Left ventricle myocardium inferior (tissue), 1 donor: ENCODE measurements at regions not wholly inside any gene's neighbourhood (a gene's known extent, or its start where the extent isn't known, plus 50 kb on each side); places are given as distances from the start of the nearest gene placed in this dataset.

ENCODE experiments used
- DNase-seq: peaks from one replicate; pipeline ENCODE4 v3.0.0-alpha.2; 2020
- H3K27ac ChIP-seq: fragments of 200-600 bp; replicated peaks from 2 replicates; pipeline ENCODE4 v1.8.0; 2021
- H3K27me3 ChIP-seq: fragments of 200-600 bp; 2 replicates; pipeline ENCODE4 v1.8.0; 2021; ENCODE audit warnings: low read depth
- H3K36me3 ChIP-seq: fragments of 200-600 bp; 2 replicates; pipeline ENCODE4 v1.8.0; 2021
- H3K4me1 ChIP-seq: fragments of 200-600 bp; 2 replicates; pipeline ENCODE4 v1.8.0; 2021
- H3K4me3 ChIP-seq: fragments of 200-600 bp; 2 replicates; pipeline ENCODE4 v1.8.0; 2021; ENCODE audit warnings: mild to moderate bottlenecking, moderate library complexity
- H3K9me3 ChIP-seq: fragments of 200-600 bp; replicated peaks from 2 replicates; pipeline ENCODE4 v1.8.0; 2021
- CTCF ChIP-seq: fragments of 200-600 bp; IDR thresholded peaks from 2 replicates; pipeline ENCODE4 v1.8.0; 2021; ENCODE audit warnings: antibody characterized with exemption, mild to moderate bottlenecking, borderline replicate concordance
- intact Hi-C: fragments of 100-400 bp; cut with micrococcal nuclease; formaldehyde crosslinking; loops from one replicate; pipeline ENCODE4 v1.11.0; 2022
- donor health status: DM: no; HTN: yes; CAD: no; lungs with severe emphysema.

DNA sequence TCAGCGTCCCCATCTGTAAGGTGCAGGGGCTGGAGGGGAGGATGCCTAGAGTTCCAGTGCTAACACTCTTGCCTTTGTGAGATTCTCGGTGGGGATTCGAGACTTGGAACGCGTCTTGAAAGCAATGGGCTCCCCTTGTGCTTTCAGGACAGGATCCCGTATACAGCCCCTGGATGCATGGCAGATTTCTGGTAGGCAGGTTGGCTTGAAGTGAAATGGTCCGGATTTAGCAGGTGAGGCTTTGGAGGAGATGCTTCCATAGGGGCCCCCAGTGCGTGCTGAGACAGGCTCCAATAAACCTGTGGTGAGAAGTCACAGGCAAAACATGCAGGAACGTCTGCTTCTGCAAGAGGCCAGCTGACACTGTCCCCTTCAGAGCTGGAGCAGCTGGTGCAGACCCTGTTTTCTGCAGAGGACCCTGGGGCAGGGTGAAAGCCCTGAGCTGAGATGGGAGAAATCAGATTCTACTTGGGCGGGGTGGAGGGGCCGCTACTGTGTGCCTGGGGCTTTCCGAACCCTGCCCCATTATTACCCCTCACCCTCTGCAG, 270.4 kb downstream of the PTPRU start:
- Histone ChIP-seq H3K9me3 (no peaks in the 10 kb centered on the region), H3K4me1 (no peaks in the 10 kb centered on the region), H3K4me3 (no peak overlapping the region), H3K27ac (no peak overlapping the region), H3K36me3 (no peaks in the 10 kb centered on the region), H3K27me3 (peaks cover 78% of the 10 kb centered on the region)
- intact Hi-C loops = no loop called here
- DNase-seq = no peak
- TF ChIP-seq CTCF = no peak

DNA sequence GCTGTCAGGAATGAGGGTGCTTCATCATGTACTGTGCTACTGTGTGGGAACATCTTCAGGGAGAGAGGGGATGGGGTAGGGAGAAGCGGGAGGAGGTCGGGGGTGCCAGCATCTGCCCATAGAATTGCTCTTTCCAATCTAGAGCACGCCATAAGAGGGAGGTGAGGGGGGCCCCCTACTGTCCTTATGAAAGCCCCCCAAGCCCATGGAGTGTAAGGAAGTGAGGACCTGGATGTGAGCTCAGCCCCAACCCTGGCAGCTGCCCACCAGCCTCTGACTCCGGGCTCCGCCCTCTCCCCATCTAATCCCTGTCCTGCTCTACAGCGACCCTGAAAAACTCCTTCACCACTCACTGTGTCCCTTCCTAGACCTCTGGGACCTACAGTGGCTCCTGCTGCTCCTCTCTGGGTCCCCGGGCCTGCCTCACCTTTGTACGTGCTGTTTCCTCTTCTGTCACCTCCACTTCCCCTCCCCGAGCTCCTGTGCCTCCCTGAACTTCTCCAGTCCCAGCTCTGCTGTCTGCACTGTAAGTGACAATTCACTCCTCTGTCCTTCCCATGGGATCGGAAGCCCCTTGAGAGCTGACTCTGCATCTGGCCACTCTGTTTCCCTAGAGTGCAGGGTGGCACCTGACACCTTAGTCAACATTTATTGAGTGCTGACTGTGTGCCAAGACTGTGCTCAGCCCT, 269.4 kb downstream of the PTPRU start:
- no peak for DNase-seq
- no peaks in the 10 kb centered on the region for H3K9me3 ChIP-seq
- no peak overlapping the region for H3K4me3 ChIP-seq
- H3K27me3 ChIP-seq = peaks cover 85% of the 10 kb centered on the region
- no peaks in the 10 kb centered on the region for H3K36me3 ChIP-seq
- no peak overlapping the region for H3K27ac ChIP-seq
- TF ChIP-seq CTCF = no peak
- intact Hi-C loops = no loop called here
- no peaks in the 10 kb centered on the region for H3K4me1 ChIP-seq

- Histone ChIP-seq H3K9me3 (no peaks in the 10 kb centered on the region), H3K36me3 (no peaks in the 10 kb centered on the region), H3K27ac (no peak overlapping the region), H3K4me1 (no peaks in the 10 kb centered on the region), H3K4me3 (no peak overlapping the region), H3K27me3 (peaks cover 87% of the 10 kb centered on the region)
- DNase-seq = no peak
- TF ChIP-seq CTCF = no peak
- intact Hi-C loops = no loop called here
Observed at GRCh38 chr1:29504709-29505410, 268.5 kb downstream of the PTPRU start.

GRCh38 chr1:29504196-29504595, 267.9 kb downstream of the PTPRU start:
- Histone ChIP-seq H3K4me1 (no peaks in the 10 kb centered on the region), H3K36me3 (no peaks in the 10 kb centered on the region), H3K27me3 (peaks cover 87% of the 10 kb centered on the region), H3K27ac (no peak overlapping the region), H3K4me3 (no peak overlapping the region), H3K9me3 (no peaks in the 10 kb centered on the region)
- intact Hi-C loops = no loop called here
- no peak for DNase-seq
- no peak for TF ChIP-seq CTCF

- intact Hi-C loops = no loop called here
- Histone ChIP-seq H3K4me1 (no peaks in the 10 kb centered on the region), H3K27ac (no peak overlapping the region), H3K36me3 (no peaks in the 10 kb centered on the region), H3K9me3 (no peaks in the 10 kb centered on the region), H3K4me3 (no peak overlapping the region), H3K27me3 (peaks cover 87% of the 10 kb centered on the region)
- TF ChIP-seq CTCF = no peak
- no peak for DNase-seq
Observed at GRCh38 chr1:29502911-29503840, 266.9 kb downstream of the PTPRU start.
